GM21381 (cell line): ENCODE measurements at regions not wholly inside any gene's neighbourhood (a gene's known extent, or its start where the extent isn't known, plus 50 kb on each side); places are given as distances from the start of the nearest gene placed in this dataset.

Source experiments
- ATAC-seq: cut with Tn5 transposase; IDR thresholded peaks from one replicate; pipeline ENCODE4 v1.9.1; 2021; ENCODE audit warnings: mild to moderate bottlenecking, moderate library complexity; ENCODE audit not compliant: unreplicated experiment

DNA sequence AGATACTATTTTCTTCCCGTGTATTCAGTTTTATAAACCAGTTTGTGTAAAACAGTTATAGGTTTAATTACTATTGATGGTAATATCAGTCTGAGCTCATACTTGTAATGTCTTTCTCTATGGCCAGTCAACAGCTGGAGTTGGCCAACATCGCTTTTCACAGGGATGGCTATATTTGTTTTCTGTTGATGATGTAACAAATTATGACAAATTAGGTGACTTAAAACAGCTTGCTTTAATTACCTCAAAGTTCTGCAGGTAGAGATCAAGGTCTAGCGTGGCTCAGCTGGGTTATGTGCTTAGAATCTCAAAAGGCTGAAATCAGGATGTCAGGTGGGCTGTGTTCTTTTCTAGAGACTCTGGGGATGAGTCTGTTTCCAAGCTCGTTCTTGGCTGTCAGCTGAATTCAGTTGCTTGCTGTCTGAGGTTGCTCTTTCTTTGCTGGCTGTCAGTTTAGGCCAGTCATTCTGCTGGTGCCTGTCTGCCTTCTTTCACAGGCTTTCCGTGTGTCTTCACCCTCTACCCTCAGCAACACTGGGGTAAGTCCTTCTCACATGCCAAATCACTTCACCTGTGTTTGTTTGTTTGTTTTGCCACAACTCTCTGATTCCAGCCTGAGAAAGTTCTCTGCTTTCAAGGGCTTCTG is 370.2 kb upstream of the E2F7 start:
- no peak for ATAC-seq

DNA sequence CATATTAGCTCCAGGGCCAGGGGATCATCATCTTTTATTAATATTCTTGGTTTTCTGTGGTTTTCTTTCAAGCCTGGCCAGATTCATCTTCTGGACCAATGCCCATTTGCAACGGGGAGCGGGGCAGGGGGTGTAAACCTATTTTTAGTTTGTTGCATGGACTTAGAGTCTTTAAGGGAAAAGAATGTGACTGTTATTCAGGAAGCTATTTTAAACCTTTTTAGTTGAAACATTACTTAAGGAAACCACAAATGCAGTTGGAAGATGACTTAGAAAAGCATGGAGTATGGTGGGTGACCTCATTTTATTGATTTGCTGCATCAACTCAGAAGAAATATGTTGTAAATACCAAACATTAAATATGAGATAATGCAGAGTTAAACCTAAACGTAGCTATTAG is 368.4 kb upstream of the E2F7 start:
- no peak for ATAC-seq

GRCh38 chr12:77429426-77429825 is 364.1 kb upstream of the E2F7 start:
- ATAC-seq: no peak

- ATAC-seq: no peak
Observed at GRCh38 chr12:77421152-77421551, 355.8 kb upstream of the E2F7 start.

- no peak for ATAC-seq
Observed at GRCh38 chr12:77409551-77409950, 344.2 kb upstream of the E2F7 start.

GRCh38 chr12:77407931-77408330 is 342.6 kb upstream of the E2F7 start:
- no peak for ATAC-seq

GRCh38 chr12:77406219-77406905 is 341.0 kb upstream of the E2F7 start:
- no peak for ATAC-seq

DNA sequence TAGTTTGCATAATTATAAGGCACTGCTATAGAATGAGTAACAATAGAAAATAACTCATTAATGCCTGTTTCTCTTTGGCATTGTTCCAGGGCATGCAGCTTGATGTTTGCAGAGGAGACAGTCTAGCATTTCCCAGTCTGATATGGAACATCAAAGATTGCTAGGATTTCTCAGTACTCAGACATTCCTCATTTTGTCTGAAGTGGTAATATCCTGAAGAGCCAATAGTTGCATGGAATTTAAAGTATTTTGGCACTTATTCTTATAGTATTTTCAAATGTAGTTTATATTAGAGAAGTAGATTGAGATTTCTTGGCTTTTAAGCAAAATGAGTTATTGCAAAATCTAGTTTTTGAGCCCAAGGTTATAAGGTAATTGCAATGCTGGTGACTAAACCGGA is 337.3 kb upstream of the E2F7 start:
- no peak for ATAC-seq

DNA sequence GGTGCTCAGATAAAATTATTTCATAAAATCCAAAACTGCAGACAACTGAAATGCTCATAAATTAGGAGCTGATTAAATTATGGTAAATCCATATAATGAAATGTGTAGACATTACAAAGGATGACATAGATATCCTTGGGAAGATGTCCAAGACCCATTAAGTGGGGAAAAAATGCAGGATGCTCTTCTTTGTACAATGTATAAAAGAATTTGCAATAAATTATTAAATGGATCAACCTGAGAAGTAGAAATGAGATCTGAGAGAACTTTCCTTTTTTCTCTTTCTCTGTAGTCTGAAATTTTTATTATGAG is 336.4 kb upstream of the E2F7 start:
- ATAC-seq: no peak

- ATAC-seq: no peak
Observed at GRCh38 chr12:77401064-77401769, 335.8 kb upstream of the E2F7 start.

DNA sequence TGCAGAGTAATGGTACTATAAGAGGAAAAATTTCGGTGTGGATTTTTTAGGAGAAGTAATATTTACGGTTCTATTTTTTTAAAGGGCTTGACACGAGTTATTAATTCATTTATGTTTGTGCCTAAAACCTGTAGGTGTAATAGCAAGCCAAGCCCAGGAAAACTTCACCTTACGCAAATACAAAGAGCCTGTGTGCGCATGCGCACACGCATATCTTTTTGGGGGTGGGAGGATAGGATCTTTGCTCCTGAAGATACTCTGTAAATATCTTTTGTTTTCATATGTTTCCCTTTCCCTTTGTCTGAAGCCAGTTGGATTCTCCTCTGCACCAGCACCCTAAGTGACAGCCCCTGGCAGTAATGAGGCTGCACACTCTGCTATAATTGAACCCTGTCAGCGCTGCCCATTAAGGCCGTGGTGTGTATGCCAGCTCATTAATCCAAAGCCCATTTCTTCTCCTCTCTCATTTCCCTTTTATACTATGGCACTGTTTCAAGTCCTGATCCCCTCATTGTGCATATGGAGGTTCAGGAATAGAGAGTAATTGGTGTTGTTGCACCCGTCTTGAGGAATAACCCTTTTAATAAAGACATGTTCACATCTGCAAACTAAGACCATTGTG is 327.2 kb upstream of the E2F7 start:
- ATAC-seq: no peak

GRCh38 chr12:77388445-77389265 is 323.3 kb upstream of the E2F7 start:
- no peak for ATAC-seq

DNA sequence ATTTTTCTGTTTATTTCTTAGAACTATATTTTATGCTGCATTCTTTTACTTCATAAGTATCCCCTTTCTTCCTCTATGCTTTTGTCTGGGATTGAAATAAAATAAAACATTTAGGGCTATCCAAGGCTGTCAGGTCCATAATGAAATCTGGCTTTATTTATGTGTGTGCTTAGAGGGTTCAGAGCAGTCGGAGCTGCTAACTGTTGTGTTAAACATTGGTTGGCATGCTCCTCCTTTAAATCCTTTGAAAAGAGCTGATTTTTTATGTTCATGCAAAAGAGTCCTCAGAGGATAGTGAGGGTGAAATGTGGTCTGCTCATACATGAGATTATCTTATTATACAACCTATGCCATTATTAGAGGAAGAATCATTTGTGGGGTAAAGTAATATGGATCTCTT is 322.3 kb upstream of the E2F7 start:
- ATAC-seq: no peak

DNA sequence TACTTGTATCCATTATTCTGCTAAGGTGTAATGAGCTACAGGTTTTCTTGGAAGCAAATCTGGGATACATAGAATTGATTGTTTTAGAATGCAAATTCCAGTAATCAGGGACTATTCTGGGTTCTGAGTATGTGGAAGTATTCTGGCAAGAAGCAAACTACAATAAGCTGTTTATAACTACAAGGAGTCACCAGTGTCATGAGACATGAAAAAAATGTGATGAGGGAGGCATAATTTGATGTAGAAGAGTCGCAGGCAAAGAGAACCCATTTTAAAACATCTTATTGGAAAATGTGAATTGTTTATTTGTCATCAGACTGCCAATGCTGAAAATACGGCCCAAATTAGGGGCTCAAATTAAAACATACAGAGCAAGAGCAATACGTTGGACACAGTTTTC is 321.8 kb upstream of the E2F7 start:
- no peak for ATAC-seq

DNA sequence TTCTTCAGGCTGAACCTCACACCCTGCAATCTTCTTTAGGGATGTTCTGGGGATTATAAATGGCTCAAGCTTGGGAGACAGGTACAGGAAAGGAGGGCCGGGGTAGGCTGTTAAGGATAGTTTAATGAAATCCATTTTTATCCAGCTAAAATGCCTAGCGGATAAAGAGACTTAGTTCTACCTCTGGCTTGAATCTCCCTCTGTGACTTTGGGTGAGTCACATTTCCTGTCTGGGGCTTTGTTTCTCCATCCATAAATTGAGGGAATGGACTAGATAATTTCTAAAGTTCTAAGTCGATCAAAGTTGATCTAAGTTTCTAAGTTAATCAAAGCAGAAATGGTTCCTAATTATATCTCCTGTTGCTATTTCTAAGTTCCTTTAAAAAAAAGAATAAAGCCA is 319.6 kb upstream of the E2F7 start:
- no peak for ATAC-seq

DNA sequence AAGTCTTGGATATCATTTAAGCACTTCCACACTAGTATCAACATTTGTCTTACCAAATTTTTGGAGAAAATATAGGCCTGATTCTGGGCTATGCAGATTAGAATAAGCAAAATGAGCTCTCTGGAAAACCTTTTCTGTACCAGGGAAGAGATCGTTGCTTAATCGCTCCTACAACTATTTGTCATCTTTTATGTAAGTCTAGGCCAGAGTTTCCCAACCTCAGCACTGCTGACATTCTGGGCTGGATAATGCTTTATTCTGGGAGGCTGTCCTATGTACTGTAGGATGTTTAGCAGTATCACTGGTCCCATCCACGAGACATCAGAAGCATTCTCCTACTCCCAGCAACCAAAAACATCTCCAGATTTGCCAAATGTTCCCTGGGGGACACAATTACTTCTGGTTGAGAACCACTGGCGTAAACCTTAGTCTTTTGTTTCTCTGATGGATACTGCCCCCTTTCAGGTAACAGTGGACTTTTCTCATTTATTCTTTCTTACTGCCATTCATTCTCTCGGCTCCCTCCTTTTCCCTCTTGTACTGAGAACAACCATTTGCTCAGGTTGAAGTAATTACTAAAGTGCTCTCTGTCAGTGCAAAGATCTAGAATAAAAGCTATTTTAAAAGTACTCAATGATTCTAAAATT is 316.9 kb upstream of the E2F7 start:
- ATAC-seq: no peak

DNA sequence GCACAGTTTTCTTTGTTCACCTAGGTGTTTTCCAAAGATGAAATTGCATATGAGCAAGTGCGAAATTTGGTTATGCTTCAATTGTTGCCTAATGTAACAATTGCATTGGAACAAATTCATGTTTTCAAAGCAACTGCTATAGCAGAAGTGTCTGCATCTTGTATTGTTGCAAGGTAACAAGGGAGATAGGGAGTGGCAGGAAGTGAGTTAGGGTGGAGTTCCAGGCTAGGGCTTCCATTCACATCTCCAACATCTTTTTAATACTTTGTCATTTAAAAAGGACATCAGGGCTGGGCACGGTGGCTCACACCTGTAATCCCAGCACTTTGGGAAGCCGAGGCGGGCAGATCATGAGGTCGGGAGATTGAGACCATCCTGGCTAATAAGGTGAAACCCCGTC is 312.3 kb upstream of the E2F7 start:
- no peak for ATAC-seq

GRCh38 chr12:77377116-77377515 is 311.7 kb upstream of the E2F7 start:
- ATAC-seq: no peak

GRCh38 chr12:77374673-77375072 is 309.3 kb upstream of the E2F7 start:
- ATAC-seq: no peak

- no peak for ATAC-seq
Observed at GRCh38 chr12:77372494-77372893, 307.1 kb upstream of the E2F7 start.

DNA sequence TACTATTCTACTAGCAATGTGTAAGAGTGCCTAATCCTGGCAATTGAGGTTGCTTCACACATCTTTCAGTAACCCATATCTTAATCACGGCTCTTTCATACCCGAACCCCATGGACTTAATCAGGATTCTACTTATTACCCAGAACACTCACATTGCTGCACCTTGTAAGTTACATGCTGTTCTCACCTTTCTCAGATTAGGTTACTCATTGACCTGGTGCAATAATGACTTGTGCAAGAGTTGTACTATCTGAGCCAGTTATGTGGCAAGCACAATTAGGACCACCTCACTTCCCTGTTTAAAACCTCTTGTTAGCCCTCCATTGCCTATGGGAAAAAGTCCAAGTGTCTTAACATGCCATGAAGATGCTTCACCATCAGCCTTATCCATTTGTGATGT is 306.7 kb upstream of the E2F7 start:
- no peak for ATAC-seq
